MCF 10A (cell line): ENCODE measurements at regions not wholly inside any gene's neighbourhood (a gene's known extent, or its start where the extent isn't known, plus 50 kb on each side); places are given as distances from the start of the nearest gene placed in this dataset.

ENCODE experiments used
- BruUV-seq: library from RNA; stranded (reverse); fragments of 400-500 nt; replicated peaks from 2 replicates; lab custom pipeline; 2021; lab: Mats Ljungman, UMichigan
- CTCF ChIA-PET: fragments of 300-600 bp; sonication (Branson Sonifier 250); formaldehyde crosslinking; extraction: SDS; loops from one replicate; lab custom pipeline; 2021; ENCODE audit warnings: antibody characterized with exemption, inconsistent platforms; lab: Yijun Ruan, JAX
- POLR2A ChIA-PET: fragments of 300-600, 350-650 bp; sonication (Branson Sonifier 250); formaldehyde crosslinking; extraction: SDS; loops from one replicate; lab custom pipeline; 2020; ENCODE audit warnings: antibody characterized with exemption, inconsistent platforms; lab: Yijun Ruan, JAX
- DNase-seq: peaks from one replicate; pipeline ENCODE4 v3.0.0-alpha.2; 2018; ENCODE audit not compliant: unreplicated experiment
- H3K27ac Mint-ChIP-seq: one replicate; pipeline ENCODE4 v1.8.0; 2022; ENCODE audit warnings: mild to moderate bottlenecking, low read depth, mixed read lengths; ENCODE audit not compliant: unreplicated experiment
- H3K27me3 Mint-ChIP-seq: one replicate; pipeline ENCODE4 v1.8.0; 2022; ENCODE audit warnings: mixed read lengths; ENCODE audit not compliant: insufficient read depth, unreplicated experiment
- H3K36me3 Mint-ChIP-seq: one replicate; pipeline ENCODE4 v1.8.0; 2022; ENCODE audit warnings: mild to moderate bottlenecking, moderate library complexity, mixed read lengths; ENCODE audit not compliant: insufficient read depth, unreplicated experiment
- H3K4me1 Mint-ChIP-seq: one replicate; pipeline ENCODE4 v1.8.0; 2022; ENCODE audit warnings: mixed read lengths; ENCODE audit not compliant: insufficient read depth, unreplicated experiment
- H3K4me3 Mint-ChIP-seq: one replicate; pipeline ENCODE4 v1.8.0; 2022; ENCODE audit warnings: mild to moderate bottlenecking, moderate library complexity, mixed read lengths; ENCODE audit not compliant: unreplicated experiment
- H3K9me3 Mint-ChIP-seq: one replicate; pipeline ENCODE4 v1.8.0; 2022; ENCODE audit warnings: mixed read lengths; ENCODE audit not compliant: unreplicated experiment
- intact Hi-C: fragments of 100-400 bp; cut with micrococcal nuclease; formaldehyde crosslinking; loops from 2 replicates; pipeline ENCODE4 v1.14.1; 2022
- TF ChIP-seq, protein P1 (sequence below): fragments of 200-600 bp; IDR thresholded peaks from one replicate; pipeline ENCODE4 v1.8.0; 2022; ENCODE audit warnings: antibody characterized with exemption, mild to moderate bottlenecking; ENCODE audit not compliant: unreplicated experiment

DNA sequence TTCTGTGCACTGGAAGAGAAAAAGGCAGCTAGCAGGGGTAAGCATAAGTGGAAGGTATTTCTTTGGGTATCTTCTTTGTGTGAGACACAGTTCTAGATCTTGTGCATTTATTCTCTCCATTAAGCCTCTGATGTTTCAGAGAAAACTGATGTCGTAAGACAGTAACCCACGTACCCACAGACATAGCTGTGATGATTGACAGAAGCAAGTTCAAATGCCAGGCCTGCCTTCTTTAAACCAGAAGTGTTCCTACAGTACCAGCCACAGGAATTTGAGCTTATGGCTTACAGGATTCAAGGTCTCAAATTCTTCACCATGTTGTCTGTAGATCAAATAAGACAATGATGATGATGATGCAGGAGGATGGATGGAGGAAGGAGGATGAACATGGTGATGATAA is 161.4 kb upstream of the KCNJ16 start:
- TF ChIP-seq, protein P1, sequence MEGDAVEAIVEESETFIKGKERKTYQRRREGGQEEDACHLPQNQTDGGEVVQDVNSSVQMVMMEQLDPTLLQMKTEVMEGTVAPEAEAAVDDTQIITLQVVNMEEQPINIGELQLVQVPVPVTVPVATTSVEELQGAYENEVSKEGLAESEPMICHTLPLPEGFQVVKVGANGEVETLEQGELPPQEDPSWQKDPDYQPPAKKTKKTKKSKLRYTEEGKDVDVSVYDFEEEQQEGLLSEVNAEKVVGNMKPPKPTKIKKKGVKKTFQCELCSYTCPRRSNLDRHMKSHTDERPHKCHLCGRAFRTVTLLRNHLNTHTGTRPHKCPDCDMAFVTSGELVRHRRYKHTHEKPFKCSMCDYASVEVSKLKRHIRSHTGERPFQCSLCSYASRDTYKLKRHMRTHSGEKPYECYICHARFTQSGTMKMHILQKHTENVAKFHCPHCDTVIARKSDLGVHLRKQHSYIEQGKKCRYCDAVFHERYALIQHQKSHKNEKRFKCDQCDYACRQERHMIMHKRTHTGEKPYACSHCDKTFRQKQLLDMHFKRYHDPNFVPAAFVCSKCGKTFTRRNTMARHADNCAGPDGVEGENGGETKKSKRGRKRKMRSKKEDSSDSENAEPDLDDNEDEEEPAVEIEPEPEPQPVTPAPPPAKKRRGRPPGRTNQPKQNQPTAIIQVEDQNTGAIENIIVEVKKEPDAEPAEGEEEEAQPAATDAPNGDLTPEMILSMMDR: no peak
- POLR2A ChIA-PET: interaction anchor here (0.9 to 1.2 kb wide), 2 partner anchors 11 to 17 kb away, joined by 3 read pairs; no protein-coding TSS in a partner anchor
- no peaks in the 10 kb centered on the region for H3K36me3 Mint-ChIP-seq
- DNase-seq: no peak
- H3K4me3 Mint-ChIP-seq: no peak overlapping the region
- H3K27me3 Mint-ChIP-seq: no peaks in the 10 kb centered on the region
- no peak overlapping the region for H3K27ac Mint-ChIP-seq
- H3K9me3 Mint-ChIP-seq: no peaks in the 10 kb centered on the region
- intact Hi-C loops: no loop called here
- CTCF ChIA-PET: interaction anchor here (0.8 kb wide), 1 partner anchor 154 kb away, joined by 3 read pairs; no protein-coding TSS in a partner anchor
- H3K4me1 Mint-ChIP-seq: no peaks in the 10 kb centered on the region
- BruUV-seq: no TSS peak

DNA sequence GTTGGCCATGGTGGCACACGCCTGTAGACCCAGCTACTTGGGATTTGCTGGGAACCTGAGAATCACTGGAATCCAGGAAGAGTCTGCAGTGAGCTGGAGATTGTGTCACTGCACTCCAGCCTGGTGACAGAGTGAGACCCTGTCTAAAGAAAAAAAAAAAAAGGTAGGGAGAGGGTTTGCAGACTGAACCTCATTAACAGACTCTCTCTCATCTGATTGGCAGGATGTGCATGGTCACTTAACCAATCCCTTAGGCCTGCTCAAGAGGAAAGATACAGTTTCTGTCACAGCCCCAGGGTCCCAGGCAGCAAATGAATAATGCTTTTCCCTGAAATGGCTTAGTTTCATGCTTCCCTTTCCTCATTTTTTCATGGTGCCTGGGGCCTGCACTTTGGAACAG is 160.5 kb upstream of the KCNJ16 start:
- no TSS peak for BruUV-seq
- TF ChIP-seq, protein P1: no peak
- no peaks in the 10 kb centered on the region for H3K27me3 Mint-ChIP-seq
- no peak for DNase-seq
- H3K9me3 Mint-ChIP-seq: no peaks in the 10 kb centered on the region
- no peak overlapping the region for H3K4me3 Mint-ChIP-seq
- POLR2A ChIA-PET: interaction anchor here (0.6 to 0.9 kb wide), 2 partner anchors 12 to 308 kb away, joined by 3 read pairs; no protein-coding TSS in a partner anchor
- no peaks in the 10 kb centered on the region for H3K4me1 Mint-ChIP-seq
- no peak overlapping the region for H3K27ac Mint-ChIP-seq
- intact Hi-C loops: no loop called here
- CTCF ChIA-PET: no interaction called here
- no peaks in the 10 kb centered on the region for H3K36me3 Mint-ChIP-seq

GRCh38 chr17:69916761-69917160 is 158.3 kb upstream of the KCNJ16 start:
- no TSS peak for BruUV-seq
- Mint-ChIP-seq H3K27ac (no peak overlapping the region), H3K4me3 (no peak overlapping the region), H3K27me3 (no peaks in the 10 kb centered on the region), H3K36me3 (no peaks in the 10 kb centered on the region), H3K4me1 (no peaks in the 10 kb centered on the region), H3K9me3 (no peaks in the 10 kb centered on the region)
- TF ChIP-seq, protein P1: no peak
- ChIA-PET CTCF (interaction anchor here (0.6 kb wide), 1 partner anchor 179 kb away, joined by 4 read pairs; no protein-coding TSS in a partner anchor), POLR2A (no interaction called here)
- intact Hi-C loops: no loop called here
- no peak for DNase-seq

DNA sequence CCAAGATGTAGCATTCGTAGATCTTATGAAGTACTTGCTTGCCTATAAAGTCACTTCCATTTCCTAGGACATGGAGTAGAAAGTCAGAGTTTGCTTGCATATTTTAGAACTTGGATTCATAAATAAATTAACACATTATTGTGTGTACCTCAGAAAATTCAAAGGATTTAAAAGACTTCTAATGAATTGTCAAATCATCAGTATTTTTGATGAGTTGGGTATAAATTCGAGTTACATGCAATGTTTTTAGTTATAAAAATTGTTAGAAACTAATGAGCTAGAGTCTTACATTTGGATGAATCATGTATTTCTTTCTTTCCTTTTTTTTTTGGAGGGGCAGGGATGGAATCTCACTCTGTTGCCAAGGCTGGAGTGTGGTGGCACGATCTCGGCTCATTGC is 156.9 kb upstream of the KCNJ16 start:
- TF ChIP-seq, protein P1: no peak
- ChIA-PET POLR2A (interaction anchor here (1.0 kb wide), 1 partner anchor 9 kb away, joined by 3 read pairs; no protein-coding TSS in a partner anchor), CTCF (no interaction called here)
- no peaks in the 10 kb centered on the region for H3K27me3 Mint-ChIP-seq
- no peak overlapping the region for H3K27ac Mint-ChIP-seq
- no peaks in the 10 kb centered on the region for H3K4me1 Mint-ChIP-seq
- H3K9me3 Mint-ChIP-seq: no peaks in the 10 kb centered on the region
- DNase-seq: no peak
- no peak overlapping the region for H3K4me3 Mint-ChIP-seq
- no TSS peak for BruUV-seq
- intact Hi-C loops: no loop called here
- H3K36me3 Mint-ChIP-seq: no peaks in the 10 kb centered on the region
